Dendritic cell treated with granulocyte-macrophage colony-stimulating factor and Interleukin-4, amounts not matched to agents 40 ng/mL and 50 ng/mL, for 4 days (primary cell): ENCODE measurements at regions not wholly inside any gene's neighbourhood (a gene's known extent, or its start where the extent isn't known, plus 50 kb on each side); places are given as distances from the start of the nearest gene placed in this dataset.
"Not testable (repeated sequence)": the region's sequence is repeated elsewhere in the genome, so short reads cannot be mapped to it uniquely, and the experiment has no call there.

ENCODE experiments used
- H3K27ac Mint-ChIP-seq: one replicate; pipeline ENCODE4 v1.8.0; 2022; ENCODE audit warnings: mild to moderate bottlenecking, mixed read lengths
- H3K27me3 Mint-ChIP-seq: one replicate; pipeline ENCODE4 v1.8.0; 2022; ENCODE audit warnings: mild to moderate bottlenecking, mixed read lengths
- H3K36me3 Mint-ChIP-seq: one replicate; pipeline ENCODE4 v1.8.0; 2022; ENCODE audit warnings: low read depth, mixed read lengths
- H3K4me1 Mint-ChIP-seq: one replicate; pipeline ENCODE4 v1.8.0; 2022; ENCODE audit warnings: low read depth, mixed read lengths
- H3K4me3 Mint-ChIP-seq: one replicate; pipeline ENCODE4 v1.8.0; 2022; ENCODE audit warnings: mild to moderate bottlenecking, moderate library complexity, mixed read lengths
- H3K9me3 Mint-ChIP-seq: one replicate; pipeline ENCODE4 v1.8.0; 2022; ENCODE audit warnings: mixed read lengths
- intact Hi-C: fragments of 100-400 bp; cut with micrococcal nuclease; formaldehyde crosslinking; loops from one replicate; pipeline ENCODE4 v1.15.0; 2022

DNA sequence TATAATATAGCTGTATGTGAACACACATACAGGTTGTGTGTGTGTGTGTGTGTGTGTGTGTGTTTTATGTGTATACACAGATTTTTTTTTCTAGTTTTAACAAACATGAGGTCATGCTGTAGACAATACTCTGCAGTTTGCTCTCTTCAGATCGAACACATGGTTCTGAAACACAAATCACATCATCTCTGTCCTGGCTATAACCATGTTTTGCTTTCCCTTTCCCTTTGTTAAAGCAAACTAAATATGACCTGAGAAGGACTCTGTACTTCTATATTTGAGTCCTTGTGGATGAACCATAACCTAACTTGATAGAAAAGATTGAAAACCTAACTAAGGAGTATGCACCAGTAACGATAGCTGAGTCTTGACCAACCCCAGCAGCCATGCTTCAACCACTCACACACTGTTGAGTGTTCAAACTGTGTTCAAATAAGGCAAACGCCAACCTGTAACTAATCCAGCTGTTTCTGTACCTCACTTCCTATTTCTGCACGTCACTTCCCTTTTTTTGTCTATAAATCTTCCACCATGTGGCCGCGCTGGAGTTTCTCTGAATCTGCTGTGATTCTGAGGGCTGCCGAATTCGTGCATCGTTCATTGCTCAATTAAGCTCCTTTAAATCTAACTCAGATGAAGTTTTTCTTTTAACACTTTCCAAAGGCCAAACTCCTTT, 303.8 kb downstream of the HS3ST3B1 start:
- Mint-ChIP-seq H3K27ac (peak overlapping the region; percentile 98), H3K36me3 (no peaks in the 10 kb centered on the region), H3K27me3 (no peaks in the 10 kb centered on the region), H3K4me3 (peak overlapping the region; percentile 66), H3K9me3 (peaks cover 23% of the 10 kb centered on the region), H3K4me1 (peaks cover 31% of the 10 kb centered on the region)
- intact Hi-C loops = loop anchor here (1.0 to 10.0 kb wide), 5 partner anchors 52 to 670 kb away; partner anchors contain the start of gene HS3ST3B1

DNA sequence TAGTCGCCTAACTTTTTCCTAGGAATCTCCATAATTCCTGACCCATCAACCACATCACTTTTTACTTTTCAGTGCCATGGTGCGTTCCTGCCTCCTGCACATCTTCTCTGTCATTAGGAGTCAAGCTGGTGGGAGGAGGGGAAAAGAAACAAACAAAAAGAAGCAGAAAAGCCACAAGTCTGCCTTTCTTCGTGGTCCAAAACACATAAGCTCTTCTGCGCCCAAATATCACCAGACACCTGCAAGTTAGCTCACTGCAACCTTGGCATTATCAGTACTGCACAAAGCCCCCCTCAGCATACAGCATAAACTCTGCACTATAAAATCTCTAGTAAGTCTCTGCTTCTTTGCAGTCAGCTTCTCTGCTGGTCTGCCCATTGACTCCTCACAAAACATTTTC, 295.3 kb downstream of the HS3ST3B1 start:
- intact Hi-C loops = no loop called here
- no peaks in the 10 kb centered on the region for H3K27me3 Mint-ChIP-seq
- peaks cover 25% of the 10 kb centered on the region for H3K4me1 Mint-ChIP-seq

DNA sequence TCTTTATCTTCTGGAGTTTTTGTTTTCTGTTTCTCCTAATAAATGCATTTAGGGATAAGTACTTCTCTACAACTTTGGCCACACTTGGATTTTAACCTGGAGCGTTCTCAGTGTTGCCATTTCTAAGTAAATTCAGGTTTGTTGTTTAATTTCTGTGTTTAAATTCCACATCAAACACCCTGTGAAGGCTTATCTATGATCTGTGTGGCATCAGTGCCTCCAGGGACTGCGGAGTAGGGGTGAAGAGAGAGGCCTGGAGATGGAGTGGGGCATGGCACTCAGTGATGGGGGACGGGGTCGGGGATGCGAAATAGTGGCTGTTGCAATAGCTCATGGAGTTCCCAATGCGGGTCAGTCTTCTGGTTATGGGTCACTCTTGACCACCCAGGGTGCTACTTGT, 294.8 kb downstream of the HS3ST3B1 start:
- H3K4me3 Mint-ChIP-seq = no peak overlapping the region
- H3K27me3 Mint-ChIP-seq = no peaks in the 10 kb centered on the region
- peaks cover 30% of the 10 kb centered on the region for H3K4me1 Mint-ChIP-seq
- intact Hi-C loops = no loop called here
- H3K36me3 Mint-ChIP-seq = no peaks in the 10 kb centered on the region
- H3K9me3 Mint-ChIP-seq = peaks cover 8% of the 10 kb centered on the region
- H3K27ac Mint-ChIP-seq = no peak overlapping the region

More for the DNA sequence above, 295.3 kb downstream of the HS3ST3B1 start:
- H3K27ac Mint-ChIP-seq = no peak overlapping the region
- H3K36me3 Mint-ChIP-seq = no peaks in the 10 kb centered on the region
- H3K4me3 Mint-ChIP-seq = no peak overlapping the region
- peaks cover 14% of the 10 kb centered on the region for H3K9me3 Mint-ChIP-seq

DNA sequence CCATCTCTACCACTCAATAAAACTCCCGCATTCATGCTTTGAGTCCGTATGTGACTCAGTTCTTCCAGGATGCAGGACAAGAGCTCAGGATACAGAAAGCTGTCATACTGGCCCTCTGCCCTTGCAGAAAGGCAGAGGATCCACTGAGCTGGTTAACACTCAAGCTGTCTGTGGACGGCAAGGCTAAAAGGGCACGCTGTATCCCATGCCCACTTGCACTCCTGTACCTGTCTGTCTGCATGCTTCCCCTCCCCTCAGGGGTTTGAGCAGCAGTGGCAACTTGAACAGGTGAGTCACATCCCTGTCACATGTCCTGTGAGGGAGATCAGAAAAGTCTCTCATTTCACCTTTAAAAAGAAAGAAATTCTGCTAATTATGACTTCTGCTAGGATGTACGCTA, 293.8 kb downstream of the HS3ST3B1 start:
- no peaks in the 10 kb centered on the region for H3K27me3 Mint-ChIP-seq
- H3K4me1 Mint-ChIP-seq = peaks cover 34% of the 10 kb centered on the region
- no peak overlapping the region for H3K4me3 Mint-ChIP-seq
- no peaks in the 10 kb centered on the region for H3K9me3 Mint-ChIP-seq
- intact Hi-C loops = no loop called here
- H3K27ac Mint-ChIP-seq = no peak overlapping the region
- no peaks in the 10 kb centered on the region for H3K36me3 Mint-ChIP-seq

DNA sequence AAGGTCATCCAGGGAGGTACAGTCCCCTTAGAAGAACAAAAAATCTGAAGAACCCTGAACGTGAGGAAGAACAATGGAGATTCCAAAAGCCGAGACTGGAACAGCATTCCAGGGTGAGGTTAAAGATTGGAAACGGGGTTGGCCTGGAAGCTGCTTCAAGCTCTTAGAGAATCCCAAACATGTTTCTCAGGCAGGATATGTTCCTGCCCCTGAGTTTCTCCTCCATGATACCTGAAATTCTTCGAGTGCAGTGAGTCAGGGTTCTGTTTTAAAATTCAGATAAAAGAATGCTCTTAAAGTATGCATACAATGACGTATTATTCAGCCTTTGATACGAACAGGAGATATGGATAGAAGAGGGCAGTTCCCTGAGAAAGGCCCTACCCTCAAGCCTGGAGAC, 293.1 kb downstream of the HS3ST3B1 start:
- Mint-ChIP-seq H3K27me3 (no peaks in the 10 kb centered on the region), H3K9me3 (no peaks in the 10 kb centered on the region), H3K4me3 (no peak overlapping the region), H3K36me3 (no peaks in the 10 kb centered on the region), H3K4me1 (peaks cover 32% of the 10 kb centered on the region), H3K27ac (no peak overlapping the region)
- intact Hi-C loops = no loop called here

DNA sequence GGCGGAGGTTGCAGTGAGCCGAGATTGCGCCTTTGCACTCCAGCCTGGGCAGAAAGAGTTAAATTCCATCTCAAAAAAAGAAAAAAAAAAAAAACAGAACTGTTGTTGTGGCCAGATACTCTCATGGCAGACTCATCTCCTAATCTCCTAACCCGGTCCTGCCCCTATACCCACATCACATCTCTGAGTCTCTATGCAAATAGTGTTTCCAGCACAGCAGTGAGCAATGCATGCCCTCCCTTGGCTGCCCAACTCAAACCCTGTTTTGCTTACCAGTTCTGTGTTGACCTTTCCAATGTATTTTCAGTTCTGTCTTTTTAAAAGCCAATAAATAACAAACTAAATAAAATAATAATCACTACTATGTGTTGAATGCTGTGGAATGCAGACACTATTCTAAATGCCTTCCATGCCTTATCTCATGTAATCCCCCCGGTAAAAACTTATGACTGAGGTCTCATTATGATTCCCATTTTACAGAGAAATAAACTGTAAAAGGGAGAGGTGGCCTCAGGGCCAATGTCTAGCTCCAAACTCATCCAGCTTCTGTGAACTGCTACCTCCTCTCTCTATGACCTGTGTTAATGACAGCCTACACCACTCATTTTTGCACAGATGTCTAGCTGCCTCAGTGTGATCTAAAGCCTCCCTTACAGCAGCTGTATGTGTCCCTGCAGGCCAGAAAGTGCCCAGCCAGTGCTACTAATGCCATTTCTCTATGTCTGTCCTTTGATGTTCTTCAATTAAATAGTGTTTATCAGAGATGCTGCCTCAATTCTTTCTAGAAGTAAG, 289.8 kb downstream of the HS3ST3B1 start:
- no peak overlapping the region for H3K4me3 Mint-ChIP-seq
- H3K36me3 Mint-ChIP-seq = no peaks in the 10 kb centered on the region
- intact Hi-C loops = no loop called here
- no peak overlapping the region for H3K27ac Mint-ChIP-seq
- H3K4me1 Mint-ChIP-seq = peaks cover 19% of the 10 kb centered on the region
- H3K27me3 Mint-ChIP-seq = no peaks in the 10 kb centered on the region
- no peaks in the 10 kb centered on the region for H3K9me3 Mint-ChIP-seq

DNA sequence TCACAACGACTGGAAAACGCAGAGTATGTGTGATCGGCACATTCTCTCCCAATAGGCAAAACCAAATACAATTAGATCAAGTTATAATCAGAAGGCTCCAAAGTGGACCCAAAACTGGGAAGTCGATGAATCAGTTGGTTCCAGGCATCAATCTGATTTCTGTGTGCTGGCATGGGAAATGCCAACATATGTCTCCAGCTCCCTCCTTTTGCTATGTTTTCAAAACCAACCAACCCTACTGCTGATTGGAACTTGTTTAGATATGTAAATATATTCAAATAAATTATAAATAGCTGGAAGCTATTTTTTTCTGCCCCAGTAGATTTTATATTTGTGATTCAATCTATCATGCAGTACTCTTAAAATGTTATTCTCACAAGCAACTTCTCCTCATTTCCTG, 284.2 kb downstream of the HS3ST3B1 start:
- Mint-ChIP-seq H3K27me3 (no peaks in the 10 kb centered on the region), H3K4me1 (no peaks in the 10 kb centered on the region), H3K36me3 (no peaks in the 10 kb centered on the region), H3K4me3 (no peak overlapping the region), H3K27ac (no peak overlapping the region), H3K9me3 (no peaks in the 10 kb centered on the region)
- intact Hi-C loops = no loop called here

DNA sequence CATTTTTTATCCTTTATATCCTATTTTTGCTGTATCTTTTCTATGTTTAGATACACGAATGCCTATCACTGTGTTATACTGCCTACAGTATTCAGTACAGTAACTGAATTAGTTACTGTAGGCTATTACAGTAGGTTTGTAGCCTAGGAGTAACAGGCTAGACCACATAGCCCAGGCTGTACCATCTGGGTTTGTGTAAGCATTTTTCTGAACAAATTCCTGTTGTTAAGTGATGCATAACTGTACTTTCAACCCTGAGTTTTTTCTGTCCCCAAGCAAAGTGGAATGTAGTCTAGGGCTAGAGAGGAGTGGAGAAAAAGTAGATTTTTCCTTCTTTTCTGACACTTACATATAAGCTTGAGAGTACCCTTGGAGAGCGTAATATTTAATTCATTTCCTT, 282.1 kb downstream of the HS3ST3B1 start:
- intact Hi-C loops = no loop called here
- Mint-ChIP-seq H3K27me3 (no peaks in the 10 kb centered on the region), H3K9me3 (no peaks in the 10 kb centered on the region), H3K4me3 (no peak overlapping the region), H3K4me1 (no peaks in the 10 kb centered on the region), H3K36me3 (no peaks in the 10 kb centered on the region), H3K27ac (no peak overlapping the region)

DNA sequence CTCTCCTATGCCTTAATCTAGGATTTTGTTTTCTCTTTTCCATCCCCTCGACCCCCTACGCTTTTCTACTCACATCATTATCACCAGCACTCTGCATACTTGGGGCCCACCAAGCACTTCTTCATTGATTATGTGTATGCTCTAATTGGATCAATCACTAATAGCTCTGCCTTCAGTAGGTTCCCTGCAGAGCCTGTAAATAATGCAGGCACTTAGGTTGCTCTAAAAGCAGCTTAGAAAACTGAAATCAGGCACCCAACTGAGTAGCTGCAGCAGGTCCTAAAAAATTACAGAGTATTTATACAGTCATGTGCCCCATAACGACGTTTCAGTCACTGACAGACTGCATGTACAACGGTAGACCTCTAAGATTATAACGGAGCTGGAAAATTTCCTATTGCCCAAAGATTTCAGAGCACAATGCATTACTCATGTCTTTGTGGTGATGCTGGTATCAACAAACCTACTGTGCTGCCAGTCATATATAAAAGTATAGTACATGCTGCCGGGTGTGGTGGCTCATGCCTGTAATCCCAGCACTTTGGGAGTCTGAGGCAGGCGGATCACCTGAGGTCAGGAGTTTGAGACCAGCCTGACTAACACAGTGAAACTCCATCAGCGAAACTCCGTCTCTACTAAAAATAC, 280.4 kb downstream of the HS3ST3B1 start:
- Mint-ChIP-seq H3K9me3 (no peaks in the 10 kb centered on the region), H3K27me3 (no peaks in the 10 kb centered on the region), H3K4me3 (no peak overlapping the region), H3K36me3 (no peaks in the 10 kb centered on the region), H3K4me1 (no peaks in the 10 kb centered on the region), H3K27ac (no peak overlapping the region)
- intact Hi-C loops = no loop called here

DNA sequence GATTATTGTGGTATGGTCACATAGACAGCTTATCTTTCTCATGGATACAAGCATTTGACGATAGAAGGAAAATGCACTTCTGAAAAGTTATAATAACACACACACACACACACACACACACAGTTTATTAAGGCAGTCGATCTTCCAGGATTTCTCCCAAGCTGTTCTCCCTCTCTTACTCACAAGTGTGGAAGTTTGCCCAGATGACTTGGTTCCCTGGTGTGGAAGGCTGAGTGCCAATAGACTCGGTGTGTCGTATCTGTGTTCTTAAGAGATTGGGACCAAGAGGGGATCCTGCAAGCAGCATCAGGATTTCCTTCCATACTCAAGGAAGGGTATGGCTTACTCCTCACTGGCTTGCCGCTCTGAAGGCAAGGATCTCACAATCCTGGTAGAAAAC, 279.6 kb downstream of the HS3ST3B1 start:
- Mint-ChIP-seq H3K4me1 (no peaks in the 10 kb centered on the region), H3K9me3 (no peaks in the 10 kb centered on the region), H3K36me3 (no peaks in the 10 kb centered on the region), H3K27me3 (no peaks in the 10 kb centered on the region), H3K27ac (no peak overlapping the region), H3K4me3 (no peak overlapping the region)
- intact Hi-C loops = no loop called here

DNA sequence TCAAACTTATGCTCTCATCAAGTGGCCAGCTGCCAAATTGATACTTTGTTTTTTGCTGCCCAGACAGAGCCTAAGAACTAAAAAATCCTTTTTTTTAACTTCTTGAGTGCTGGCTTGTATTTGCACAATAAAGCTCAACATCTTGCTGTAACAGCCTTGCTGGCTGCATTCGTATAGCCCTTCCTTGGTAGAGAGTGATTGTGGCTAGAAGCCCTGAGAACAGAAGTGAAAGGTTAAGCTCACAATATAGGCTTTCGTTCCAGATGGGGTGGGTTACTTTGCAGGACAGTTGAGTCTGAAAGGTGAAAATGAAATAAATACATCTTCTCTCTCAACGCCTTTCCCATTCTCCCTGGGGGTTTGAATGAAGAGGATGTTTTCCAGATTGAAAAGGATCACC, 278.8 kb downstream of the HS3ST3B1 start:
- intact Hi-C loops = no loop called here
- no peak overlapping the region for H3K4me3 Mint-ChIP-seq
- no peaks in the 10 kb centered on the region for H3K36me3 Mint-ChIP-seq
- H3K27ac Mint-ChIP-seq = no peak overlapping the region
- no peaks in the 10 kb centered on the region for H3K4me1 Mint-ChIP-seq
- peaks cover 5% of the 10 kb centered on the region for H3K9me3 Mint-ChIP-seq
- H3K27me3 Mint-ChIP-seq = no peaks in the 10 kb centered on the region

DNA sequence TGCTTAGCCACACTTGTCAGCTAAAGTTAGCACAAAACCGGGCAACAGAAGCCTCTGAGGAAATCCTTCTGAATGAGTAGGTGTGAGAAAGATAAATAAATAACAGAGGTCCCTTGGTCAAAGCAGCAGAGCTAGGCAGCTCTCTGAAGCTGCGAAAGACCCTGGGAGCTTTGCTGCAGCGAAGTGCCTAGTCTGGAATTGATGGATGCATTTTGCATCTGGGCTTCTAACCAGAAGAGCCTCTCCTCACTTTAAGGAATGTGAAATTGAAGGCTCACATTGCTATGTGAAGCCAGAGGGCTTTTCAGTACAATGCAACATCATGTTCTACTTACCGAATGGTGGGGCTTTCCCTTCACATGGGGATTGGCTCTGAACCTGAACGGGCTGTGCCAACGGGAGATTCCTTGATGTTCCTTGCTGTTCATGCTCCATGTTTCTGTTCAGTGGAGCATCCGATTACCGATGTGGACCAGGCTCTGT, 274.6 kb downstream of the HS3ST3B1 start:
- no peak overlapping the region for H3K27ac Mint-ChIP-seq
- no peaks in the 10 kb centered on the region for H3K36me3 Mint-ChIP-seq
- H3K9me3 Mint-ChIP-seq = peaks cover 13% of the 10 kb centered on the region
- no peak overlapping the region for H3K4me3 Mint-ChIP-seq
- H3K27me3 Mint-ChIP-seq = no peaks in the 10 kb centered on the region
- intact Hi-C loops = no loop called here
- H3K4me1 Mint-ChIP-seq = peaks cover 4% of the 10 kb centered on the region

DNA sequence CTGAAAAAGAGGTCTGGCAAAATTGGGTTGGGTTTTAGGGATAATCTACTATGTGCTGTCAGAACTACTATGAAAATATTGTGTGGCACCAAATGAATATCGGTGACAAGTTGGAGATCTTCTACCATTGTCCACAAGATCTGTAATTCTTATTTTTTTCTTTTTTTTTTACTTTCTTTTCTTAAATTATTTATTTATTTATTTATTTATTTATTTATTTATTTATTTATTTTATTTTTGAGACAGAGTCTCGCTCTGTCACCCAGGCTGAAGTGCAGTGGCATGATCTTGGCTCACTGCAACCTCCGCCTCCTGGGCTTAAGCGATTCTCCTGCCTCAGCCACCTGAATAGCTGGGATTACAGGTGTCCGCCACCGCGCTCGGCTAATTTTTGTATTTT, 259.4 kb downstream of the HS3ST3B1 start:
- H3K36me3 Mint-ChIP-seq, H3K9me3 Mint-ChIP-seq, intact Hi-C loops, H3K4me1 Mint-ChIP-seq, H3K27ac Mint-ChIP-seq, H3K27me3 Mint-ChIP-seq, H3K4me3 Mint-ChIP-seq: not testable (repeated sequence)
